ENCODE measurements at regions not wholly inside any gene's neighbourhood (a gene's known extent, or its start where the extent isn't known, plus 50 kb on each side); places are given as distances from the start of the nearest gene placed in this dataset.

- Histone ChIP-seq H3K4me3 (ENCODE audit: severe bottlenecking) (no peak overlapping the region), H3K36me3 (ENCODE audit: low read depth) (no peaks in the 10 kb centered on the region), H3K4me1 (ENCODE audit: insufficient read depth, poor library complexity, severe bottlenecking) (no peaks in the 10 kb centered on the region), H3K9me3 (ENCODE audit: severe bottlenecking) (no peaks in the 10 kb centered on the region), H3K27ac (ENCODE audit: poor library complexity, severe bottlenecking) (no peak overlapping the region), H3K27me3 (ENCODE audit: insufficient read depth, poor library complexity, severe bottlenecking) (peaks cover 9% of the 10 kb centered on the region)
- DNase-seq (ENCODE audit: low spot score) (no peak), ATAC-seq (ENCODE audit: low read depth) (no peak)
- no peak for TF ChIP-seq CTCF (IDR thresholded peaks at IDR 0.05; ENCODE audit: poor library complexity, severe bottlenecking)
These were observed 136.4 kb upstream of the KCNG1 start for GRCh38 chr20:51159303-51159702.

GRCh38 chr20:51158226-51158625 lies 135.3 kb upstream of the KCNG1 start:
- TF ChIP-seq CTCF (IDR thresholded peaks at IDR 0.05; ENCODE audit: poor library complexity, severe bottlenecking) = no peak
- Histone ChIP-seq H3K4me1 (ENCODE audit: insufficient read depth, poor library complexity, severe bottlenecking) (no peaks in the 10 kb centered on the region), H3K9me3 (ENCODE audit: severe bottlenecking) (no peaks in the 10 kb centered on the region), H3K36me3 (ENCODE audit: low read depth) (no peaks in the 10 kb centered on the region), H3K4me3 (ENCODE audit: severe bottlenecking) (no peak overlapping the region), H3K27ac (ENCODE audit: poor library complexity, severe bottlenecking) (no peak overlapping the region), H3K27me3 (ENCODE audit: insufficient read depth, poor library complexity, severe bottlenecking) (peaks cover 11% of the 10 kb centered on the region)
- DNase-seq (ENCODE audit: low spot score) = no peak
- ATAC-seq (ENCODE audit: low read depth) = no peak; the same call in 2 of the 3 replicates

- no peaks in the 10 kb centered on the region for H3K4me1 ChIP-seq (ENCODE audit: insufficient read depth, poor library complexity, severe bottlenecking)
- TF ChIP-seq CTCF (IDR thresholded peaks at IDR 0.05; ENCODE audit: poor library complexity, severe bottlenecking) = no peak
- ATAC-seq (ENCODE audit: low read depth) = 0 out of 3 replicates have a peak, but pooled peaks have one; percentile 15
- H3K9me3 ChIP-seq (ENCODE audit: severe bottlenecking) = no peaks in the 10 kb centered on the region
- no peaks in the 10 kb centered on the region for H3K36me3 ChIP-seq (ENCODE audit: low read depth)
- DNase-seq (ENCODE audit: low spot score) = no peak
- H3K27ac ChIP-seq (ENCODE audit: poor library complexity, severe bottlenecking) = no peak overlapping the region
- H3K27me3 ChIP-seq (ENCODE audit: insufficient read depth, poor library complexity, severe bottlenecking) = peaks cover 14% of the 10 kb centered on the region
- H3K4me3 ChIP-seq (ENCODE audit: severe bottlenecking) = no peak overlapping the region
These were observed 133.4 kb upstream of the KCNG1 start for GRCh38 chr20:51156041-51156982.

- no peak overlapping the region for H3K27ac ChIP-seq (ENCODE audit: poor library complexity, severe bottlenecking)
- H3K27me3 ChIP-seq (ENCODE audit: insufficient read depth, poor library complexity, severe bottlenecking) = peaks cover 17% of the 10 kb centered on the region
- no peak overlapping the region for H3K4me3 ChIP-seq (ENCODE audit: severe bottlenecking)
- TF ChIP-seq CTCF (IDR thresholded peaks at IDR 0.05; ENCODE audit: poor library complexity, severe bottlenecking) = no peak
- H3K36me3 ChIP-seq (ENCODE audit: low read depth) = no peaks in the 10 kb centered on the region
- ATAC-seq (ENCODE audit: low read depth) (no peak), DNase-seq (ENCODE audit: low spot score) (no peak)
- no peaks in the 10 kb centered on the region for H3K4me1 ChIP-seq (ENCODE audit: insufficient read depth, poor library complexity, severe bottlenecking)
- no peaks in the 10 kb centered on the region for H3K9me3 ChIP-seq (ENCODE audit: severe bottlenecking)
These were observed 132.1 kb upstream of the KCNG1 start for GRCh38 chr20:51154708-51155690.

All from RWPE2 (cell line).